ENCODE measurements at regions not wholly inside any gene's neighbourhood (a gene's known extent, or its start where the extent isn't known, plus 50 kb on each side); places are given as distances from the start of the nearest gene placed in this dataset.

- H2AFZ ChIP-seq = no peak overlapping the region
- no peaks in the 10 kb centered on the region for H3K9me2 ChIP-seq (ENCODE audit: insufficient read depth)
- Mint-ChIP-seq H3K4me1 (no peaks in the 10 kb centered on the region), H3K4me3 (no peak overlapping the region), H3K9me3 (no peaks in the 10 kb centered on the region), H3K27me3 (ENCODE audit: insufficient read depth, low read depth, poor library complexity) (no peaks in the 10 kb centered on the region), H3K27ac (no peak overlapping the region), H3K36me3 (ENCODE audit: low read depth) (no peaks in the 10 kb centered on the region)
- no peak overlapping the region for H3K27ac ChIP-seq (ENCODE audit: low read depth)
- H3F3A ChIP-seq (replicated peaks; ENCODE audit: low read depth) = no peaks in the 10 kb centered on the region
- H3K4me1 ChIP-seq (ENCODE audit: insufficient read depth) = no peaks in the 10 kb centered on the region
- DNase-seq (ENCODE audit: low spot score) (no peak), ATAC-seq (no peak)
- H3K79me2 ChIP-seq (replicated peaks; ENCODE audit: insufficient read depth) = no peaks in the 10 kb centered on the region
- H3K36me3 ChIP-seq (ENCODE audit: insufficient read depth) = no peaks in the 10 kb centered on the region
- H4K20me1 ChIP-seq (replicated peaks; ENCODE audit: insufficient read depth) = no peaks in the 10 kb centered on the region
- H3K4me2 ChIP-seq = no peak overlapping the region
- H3K27me3 ChIP-seq (ENCODE audit: insufficient read depth) = no peaks in the 10 kb centered on the region
- H3K4me3 ChIP-seq = no peak overlapping the region
- TF ChIP-seq CREB1 (CRISPR knock-in tag; IDR thresholded peaks at IDR 0.05; ENCODE audit: low read depth) = no peak
- TF ChIP-seq ETS1 (IDR thresholded peaks at IDR 0.05) = no peak
- TF ChIP-seq ZNF331 (CRISPR knock-in tag; IDR thresholded peaks at IDR 0.05; ENCODE audit: low read depth) = no peak
- TF ChIP-seq NANOG (IDR thresholded peaks at IDR 0.05; ENCODE audit: borderline replicate concordance) = no peak
- no peak for TF ChIP-seq REST (IDR thresholded peaks at IDR 0.05; ENCODE audit: unreplicated experiment)
Observed at GRCh38 chrX:139454743-139455142, 75.8 kb upstream of the F9 start.

DNA sequence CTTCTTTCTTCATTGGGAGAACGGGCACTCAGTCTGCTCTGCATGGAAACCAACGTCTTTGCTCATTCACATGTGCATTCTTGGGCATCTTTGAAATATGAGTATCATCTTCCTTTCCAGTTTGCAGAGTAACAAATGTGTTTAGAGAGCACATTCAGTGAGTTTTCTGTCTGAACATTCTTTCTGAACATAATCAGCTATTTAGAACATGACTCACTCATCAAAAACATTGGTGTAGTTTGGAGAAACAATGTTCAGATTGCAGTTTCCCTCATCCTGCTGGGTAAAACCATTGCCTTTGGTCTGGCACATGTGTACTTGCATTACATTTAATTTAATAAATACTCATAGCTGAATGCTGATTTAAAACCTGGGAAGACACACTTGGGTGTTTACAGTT lies 81.5 kb upstream of the F9 start:
- H3K9me2 ChIP-seq (ENCODE audit: insufficient read depth) = no peaks in the 10 kb centered on the region
- H3K4me3 Mint-ChIP-seq = no peak overlapping the region
- H4K20me1 ChIP-seq (replicated peaks; ENCODE audit: insufficient read depth) = no peaks in the 10 kb centered on the region
- no peaks in the 10 kb centered on the region for H3K4me1 Mint-ChIP-seq
- no peak for ATAC-seq
- H3K27ac ChIP-seq (ENCODE audit: low read depth) = no peak overlapping the region
- no peak overlapping the region for H3K4me3 ChIP-seq
- no peak overlapping the region for H3K27ac Mint-ChIP-seq
- H3K79me2 ChIP-seq (replicated peaks; ENCODE audit: insufficient read depth) = no peaks in the 10 kb centered on the region
- H3K36me3 ChIP-seq (ENCODE audit: insufficient read depth) = no peaks in the 10 kb centered on the region
- DNase-seq (ENCODE audit: low spot score) = no peak
- H2AFZ ChIP-seq = no peak overlapping the region
- no peaks in the 10 kb centered on the region for H3K4me1 ChIP-seq (ENCODE audit: insufficient read depth)
- H3K27me3 Mint-ChIP-seq (ENCODE audit: insufficient read depth, low read depth, poor library complexity) = no peaks in the 10 kb centered on the region
- H3F3A ChIP-seq (replicated peaks; ENCODE audit: low read depth) = no peaks in the 10 kb centered on the region
- no peak overlapping the region for H3K4me2 ChIP-seq
- no peaks in the 10 kb centered on the region for H3K36me3 Mint-ChIP-seq (ENCODE audit: low read depth)
- H3K27me3 ChIP-seq (ENCODE audit: insufficient read depth) = no peaks in the 10 kb centered on the region
- no peak for TF ChIP-seq ETS1 (IDR thresholded peaks at IDR 0.05)
- peaks cover 5% of the 10 kb centered on the region for H3K9me3 Mint-ChIP-seq
